GM06990 (cell line): ENCODE measurements at regions not wholly inside any gene's neighbourhood (a gene's known extent, or its start where the extent isn't known, plus 50 kb on each side); places are given as distances from the start of the nearest gene placed in this dataset.

ENCODE experiments used
- DNase-seq: peaks from one replicate; pipeline ENCODE4 v3.0.0-alpha.2; 2011; ENCODE audit not compliant: insufficient read length; ENCODE audit errors: extremely low read depth
- H3K27me3 ChIP-seq: replicated peaks from 2 replicates; pipeline ENCODE4 v1.6.0; 2011; ENCODE audit warnings: low read length; ENCODE audit not compliant: control insufficient read depth, insufficient read depth
- H3K36me3 ChIP-seq: 2 replicates; pipeline ENCODE4 v1.5.1; 2011; ENCODE audit warnings: low read length; ENCODE audit not compliant: control insufficient read depth, insufficient read depth
- H3K4me3 ChIP-seq: replicated peaks from 2 replicates; pipeline ENCODE4 v1.5.1; 2011; ENCODE audit warnings: low read depth, mild to moderate bottlenecking, control low read depth, low read length
- CTCF ChIP-seq: IDR thresholded peaks from 2 replicates; pipeline ENCODE4 v1.5.1; 2011; ENCODE audit warnings: low read length, control low read depth, mild to moderate bottlenecking, inconsistent platforms; ENCODE audit not compliant: insufficient read depth, poor library complexity, severe bottlenecking

- TF ChIP-seq CTCF = no peak
- Histone ChIP-seq H3K4me3 (no peak overlapping the region), H3K27me3 (no peaks in the 10 kb centered on the region), H3K36me3 (no peaks in the 10 kb centered on the region)
- DNase-seq = no peak
These were observed 319.4 kb upstream of the NR2F2 start for GRCh38 chr15:96011136-96011535.

- Histone ChIP-seq H3K36me3 (no peaks in the 10 kb centered on the region), H3K27me3 (no peaks in the 10 kb centered on the region), H3K4me3 (no peak overlapping the region)
- TF ChIP-seq CTCF = no peak
- no peak for DNase-seq
These were observed 315.6 kb upstream of the NR2F2 start for GRCh38 chr15:96014939-96015338.

- no peak for TF ChIP-seq CTCF
- no peak for DNase-seq
- Histone ChIP-seq H3K27me3 (no peaks in the 10 kb centered on the region), H3K36me3 (no peaks in the 10 kb centered on the region), H3K4me3 (no peak overlapping the region)
These were observed 311.4 kb upstream of the NR2F2 start for GRCh38 chr15:96019114-96019513.

GRCh38 chr15:96020133-96020532, 310.4 kb upstream of the NR2F2 start:
- no peak for DNase-seq
- Histone ChIP-seq H3K4me3 (no peak overlapping the region), H3K27me3 (no peaks in the 10 kb centered on the region), H3K36me3 (no peaks in the 10 kb centered on the region)
- TF ChIP-seq CTCF = no peak

GRCh38 chr15:96020797-96021196, 309.7 kb upstream of the NR2F2 start:
- no peaks in the 10 kb centered on the region for H3K27me3 ChIP-seq
- no peak for TF ChIP-seq CTCF
- DNase-seq = no peak
- H3K4me3 ChIP-seq = no peak overlapping the region
- H3K36me3 ChIP-seq = no peaks in the 10 kb centered on the region

GRCh38 chr15:96023081-96023480, 307.4 kb upstream of the NR2F2 start:
- no peak for TF ChIP-seq CTCF
- DNase-seq = no peak
- no peaks in the 10 kb centered on the region for H3K27me3 ChIP-seq
- H3K4me3 ChIP-seq = no peak overlapping the region
- H3K36me3 ChIP-seq = no peaks in the 10 kb centered on the region
